Naive thymus-derived CD4-positive, alpha-beta T cell (primary cell): ENCODE measurements at regions not wholly inside any gene's neighbourhood (a gene's known extent, or its start where the extent isn't known, plus 50 kb on each side); places are given as distances from the start of the nearest gene placed in this dataset.

Experiments
- ATAC-seq: fragments of 150-1000 bp; cut with Tn5 transposase; 2 replicates; pipeline ENCODE4 v1.10.0; 2021; ENCODE audit warnings: mild to moderate bottlenecking, moderate library complexity
- CTCF ChIA-PET: fragments of 350-600 bp; sonication (Branson Sonifier 250); formaldehyde crosslinking; loops from one replicate; lab custom pipeline; 2021; ENCODE audit warnings: antibody characterized with exemption; lab: Charles Lee
- POLR2A ChIA-PET: fragments of 350-600 bp; sonication (Branson Sonifier 250); formaldehyde crosslinking; loops from one replicate; lab custom pipeline; 2021; ENCODE audit warnings: antibody characterized with exemption, inconsistent platforms; lab: Charles Lee
- DNase-seq, 9 donors: peaks; one replicate each; pipeline versions ENCODE4 v3.0.0 to v3.0.0-alpha.2; 2020 to 2022; ENCODE audit warnings: mixed read lengths in 1 of 9
- H3K27ac ChIP-seq: one replicate; pipeline ENCODE4 v1.7.0; 2013; ENCODE audit warnings: mild to moderate bottlenecking, low read depth, low read length, moderate library complexity
- H3K27me3 ChIP-seq, 2 donors: one replicate each; pipeline ENCODE4 v1.7.0; 2013; ENCODE audit warnings: low read length in 2 of 2, mild to moderate bottlenecking in 2 of 2, moderate library complexity in 2 of 2; ENCODE audit not compliant: control insufficient read depth in 2 of 2, insufficient read depth in 2 of 2
- H3K36me3 ChIP-seq, 3 experiments: 1 replicate in 2 of 3; 2 replicates in 1 of 3; pipeline ENCODE4 v1.7.0; 2013; ENCODE audit warnings: low read length in 3 of 3, mild to moderate bottlenecking in 3 of 3, moderate library complexity in 1 of 3; ENCODE audit not compliant: insufficient read depth in 3 of 3, control insufficient read depth in 2 of 3
- H3K4me1 ChIP-seq, 2 donors: one replicate each; pipeline ENCODE4 v1.7.0; 2013; ENCODE audit warnings: low read length in 2 of 2, mild to moderate bottlenecking in 2 of 2, moderate library complexity in 1 of 2; ENCODE audit not compliant: control insufficient read depth in 2 of 2, insufficient read depth in 2 of 2
- H3K4me3 ChIP-seq: 2 replicates; pipeline ENCODE4 v1.7.0; 2013; ENCODE audit warnings: mild to moderate bottlenecking, low read length
- H3K9me3 ChIP-seq, 3 experiments: 1 replicate in 2 of 3; 2 replicates in 1 of 3; pipeline ENCODE4 v1.7.0; 2013; ENCODE audit warnings: low read length in 3 of 3; ENCODE audit not compliant: control insufficient read depth in 2 of 3
- H3K27ac Mint-ChIP-seq, 9 donors: one replicate each; pipeline ENCODE4 v1.8.0; 2020 to 2022; ENCODE audit warnings: mixed read lengths in 9 of 9, mild to moderate bottlenecking in 8 of 9, moderate library complexity in 5 of 9, inconsistent platforms in 2 of 9
- H3K27me3 Mint-ChIP-seq, 5 donors: one replicate each; pipeline ENCODE4 v1.8.0; 2021 to 2022; ENCODE audit warnings: mixed read lengths in 5 of 5, mild to moderate bottlenecking in 1 of 5
- H3K36me3 Mint-ChIP-seq, 5 donors: one replicate each; pipeline ENCODE4 v1.8.0; 2020 to 2022; ENCODE audit warnings: mixed read lengths in 5 of 5, mild to moderate bottlenecking in 3 of 5, inconsistent platforms in 1 of 5
- H3K4me1 Mint-ChIP-seq, 7 donors: one replicate each; pipeline ENCODE4 v1.8.0; 2020 to 2022; ENCODE audit warnings: mixed read lengths in 7 of 7, mild to moderate bottlenecking in 3 of 7, inconsistent platforms in 1 of 7
- H3K4me3 Mint-ChIP-seq, 10 donors: one replicate each; pipeline ENCODE4 v1.8.0; 2020 to 2022; ENCODE audit warnings: mild to moderate bottlenecking in 10 of 10, mixed read lengths in 10 of 10, moderate library complexity in 6 of 10, inconsistent platforms in 2 of 10
- H3K9me3 Mint-ChIP-seq, 11 donors: one replicate each; pipeline ENCODE4 v1.8.0; 2020 to 2022; ENCODE audit warnings: mixed read lengths in 11 of 11, mild to moderate bottlenecking in 4 of 11, inconsistent platforms in 1 of 11, moderate library complexity in 1 of 11
- intact Hi-C, 2 donors: fragments of 100-400 bp; cut with micrococcal nuclease; formaldehyde crosslinking; loops; one replicate each; pipeline ENCODE4 v1.15.1; 2023

GRCh38 chr18:43543236-43543635, 265.9 kb upstream of the SYT4 start:
- H3K27me3 Mint-ChIP-seq = no peaks in the 10 kb centered on the region
- H3K4me1 Mint-ChIP-seq = no peaks in the 10 kb centered on the region
- Histone ChIP-seq H3K27ac (no peak overlapping the region), H3K4me1 (no peaks in the 10 kb centered on the region), H3K9me3 (no peaks in the 10 kb centered on the region), H3K4me3 (no peak overlapping the region), H3K27me3 (no peaks in the 10 kb centered on the region), H3K36me3 (no peaks in the 10 kb centered on the region)
- DNase-seq (no peak), ATAC-seq (no peak)
- H3K9me3 Mint-ChIP-seq = peaks cover 0 to 9% (median 5%) of the 10 kb centered on the region in 11 donors
- no peak overlapping the region for H3K4me3 Mint-ChIP-seq
- no peak overlapping the region for H3K27ac Mint-ChIP-seq
- CTCF ChIA-PET = no interaction called here
- POLR2A ChIA-PET = no interaction called here
- H3K36me3 Mint-ChIP-seq = no peaks in the 10 kb centered on the region
- intact Hi-C loops = no loop called here

DNA sequence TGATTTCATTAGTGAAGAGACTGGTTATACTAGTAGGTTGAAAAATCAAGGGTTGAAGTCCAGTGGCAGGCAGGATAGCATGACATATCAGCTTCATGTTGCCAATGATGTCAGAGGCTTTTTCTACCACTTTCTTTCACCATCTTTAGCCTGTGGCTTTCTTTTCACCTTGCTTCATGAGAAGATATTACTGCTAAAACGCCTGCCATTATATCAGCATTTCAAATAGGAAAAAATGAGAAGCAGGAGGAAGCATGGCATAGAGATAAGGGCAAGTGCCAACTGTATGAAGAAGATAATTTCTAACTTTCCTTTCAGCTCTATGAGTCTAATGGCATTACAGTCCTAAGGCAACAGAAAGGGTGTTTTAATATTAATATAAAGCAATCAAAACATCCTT, 270.2 kb upstream of the SYT4 start:
- no peaks in the 10 kb centered on the region for H3K4me1 ChIP-seq
- no peak overlapping the region for H3K27ac Mint-ChIP-seq
- no peaks in the 10 kb centered on the region for H3K36me3 ChIP-seq
- H3K27me3 ChIP-seq = no peaks in the 10 kb centered on the region
- POLR2A ChIA-PET = no interaction called here
- H3K36me3 Mint-ChIP-seq = no peaks in the 10 kb centered on the region
- H3K27me3 Mint-ChIP-seq = no peaks in the 10 kb centered on the region
- H3K4me1 Mint-ChIP-seq = no peaks in the 10 kb centered on the region
- H3K9me3 ChIP-seq = no peaks in the 10 kb centered on the region
- H3K27ac ChIP-seq = no peak overlapping the region
- intact Hi-C loops = no loop called here
- no peak overlapping the region for H3K4me3 ChIP-seq
- CTCF ChIA-PET = no interaction called here
- DNase-seq (no peak), ATAC-seq (no peak)
- H3K4me3 Mint-ChIP-seq = no peak overlapping the region
- H3K9me3 Mint-ChIP-seq = peaks cover 3 to 37% (median 13%) of the 10 kb centered on the region in 11 donors

DNA sequence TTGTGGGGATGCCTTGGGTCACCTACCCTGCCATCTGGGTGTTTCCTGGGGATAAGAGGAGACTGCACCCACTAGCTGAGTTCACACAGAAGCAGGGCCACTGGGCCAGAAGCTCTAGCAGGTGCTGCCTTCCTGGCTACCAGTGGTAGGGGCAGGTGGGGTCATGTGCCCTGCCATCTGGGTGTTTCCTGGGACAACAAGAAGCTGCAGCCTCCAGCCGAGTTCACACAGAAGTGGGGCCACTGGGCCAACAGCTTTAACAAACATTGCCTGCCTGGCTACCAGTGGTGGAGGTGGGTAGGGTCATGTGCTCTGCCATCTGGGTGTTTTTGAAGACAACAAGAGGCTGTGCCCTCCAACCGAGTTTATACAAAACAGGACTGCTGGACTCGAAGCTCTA, 282.2 kb upstream of the SYT4 start:
- Histone ChIP-seq H3K9me3 (no peaks in the 10 kb centered on the region), H3K4me1 (no peaks in the 10 kb centered on the region), H3K36me3 (no peaks in the 10 kb centered on the region), H3K27me3 (no peaks in the 10 kb centered on the region), H3K4me3 (no peak overlapping the region), H3K27ac (no peak overlapping the region)
- POLR2A ChIA-PET = no interaction called here
- CTCF ChIA-PET = no interaction called here
- H3K4me3 Mint-ChIP-seq = no peak overlapping the region
- intact Hi-C loops = no loop called here
- no peaks in the 10 kb centered on the region for H3K36me3 Mint-ChIP-seq
- ATAC-seq = no peak
- H3K9me3 Mint-ChIP-seq = peaks cover 2 to 11% (median 6%) of the 10 kb centered on the region in 11 donors
- no peak overlapping the region for H3K27ac Mint-ChIP-seq
- no peak for DNase-seq
- H3K4me1 Mint-ChIP-seq = no peaks in the 10 kb centered on the region
- H3K27me3 Mint-ChIP-seq = peaks cover 0 to 3% (median 0%) of the 10 kb centered on the region in 5 donors

DNA sequence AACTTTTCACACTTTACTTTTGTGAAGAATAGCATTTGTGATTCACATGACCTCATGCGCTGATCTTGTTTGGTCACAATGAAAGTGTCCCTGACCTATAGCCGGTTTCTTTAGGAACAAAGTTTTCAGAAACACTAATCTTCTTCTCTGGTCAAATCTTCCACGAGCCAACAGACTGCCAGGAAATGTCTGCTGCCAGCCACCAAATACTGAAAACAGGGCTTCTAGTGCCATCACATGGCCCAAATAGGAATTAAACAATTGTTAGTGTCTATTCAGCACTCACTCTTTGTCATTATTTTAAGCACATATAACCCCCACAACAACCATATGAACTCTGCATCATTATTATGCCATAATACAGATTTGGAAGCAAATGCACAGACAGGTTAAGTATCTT, 286.5 kb upstream of the SYT4 start:
- Mint-ChIP-seq H3K9me3 (peaks cover 0 to 14% (median 2%) of the 10 kb centered on the region in 11 donors), H3K4me3 (no peak overlapping the region), H3K36me3 (no peaks in the 10 kb centered on the region), H3K27ac (no peak overlapping the region), H3K4me1 (no peaks in the 10 kb centered on the region), H3K27me3 (peaks cover 0 to 3% (median 0%) of the 10 kb centered on the region in 5 donors)
- no peaks in the 10 kb centered on the region for H3K27me3 ChIP-seq
- H3K4me1 ChIP-seq = no peaks in the 10 kb centered on the region
- no peaks in the 10 kb centered on the region for H3K36me3 ChIP-seq
- POLR2A ChIA-PET = no interaction called here
- CTCF ChIA-PET = no interaction called here
- H3K9me3 ChIP-seq = no peaks in the 10 kb centered on the region
- no peak overlapping the region for H3K27ac ChIP-seq
- H3K4me3 ChIP-seq = no peak overlapping the region
- DNase-seq (no peak), ATAC-seq (no peak)
- intact Hi-C loops = no loop called here

GRCh38 chr18:43570593-43570992, 293.3 kb upstream of the SYT4 start:
- H3K4me3 Mint-ChIP-seq = no peak overlapping the region
- intact Hi-C loops = no loop called here

GRCh38 chr18:43571078-43571689, 293.9 kb upstream of the SYT4 start:
- Histone ChIP-seq H3K4me3 (no peak overlapping the region), H3K9me3 (no peaks in the 10 kb centered on the region), H3K27me3 (no peaks in the 10 kb centered on the region), H3K4me1 (no peaks in the 10 kb centered on the region), H3K27ac (no peak overlapping the region), H3K36me3 (no peaks in the 10 kb centered on the region)
- CTCF ChIA-PET = interaction anchor here (1.3 kb wide), 2 partner anchors 11 to 80 kb away, joined by 3 to 4 read pairs; no protein-coding TSS in a partner anchor
- Mint-ChIP-seq H3K36me3 (no peaks in the 10 kb centered on the region), H3K27ac (no peak overlapping the region), H3K4me1 (no peaks in the 10 kb centered on the region), H3K4me3 (no peak overlapping the region), H3K27me3 (no peaks in the 10 kb centered on the region), H3K9me3 (peaks cover 0 to 9% (median 0%) of the 10 kb centered on the region in 11 donors)
- POLR2A ChIA-PET = no interaction called here
- DNase-seq (no peak), ATAC-seq (no peak)
- intact Hi-C loops = no loop called here

More at GRCh38 chr18:43570593-43570992, 293.3 kb upstream of the SYT4 start:
- Mint-ChIP-seq H3K27me3 (no peaks in the 10 kb centered on the region), H3K36me3 (no peaks in the 10 kb centered on the region), H3K27ac (no peak overlapping the region), H3K4me1 (no peaks in the 10 kb centered on the region), H3K9me3 (peaks cover 0 to 9% (median 0%) of the 10 kb centered on the region in 11 donors)
- no peak for ATAC-seq
- no peaks in the 10 kb centered on the region for H3K9me3 ChIP-seq
- H3K27ac ChIP-seq = no peak overlapping the region
- H3K36me3 ChIP-seq = no peaks in the 10 kb centered on the region
- H3K4me3 ChIP-seq = no peak overlapping the region
- DNase-seq = no peak
- H3K27me3 ChIP-seq = no peaks in the 10 kb centered on the region
- ChIA-PET POLR2A (no interaction called here), CTCF (interaction anchor here (1.3 kb wide), 1 partner anchor 79 kb away, joined by 3 read pairs; no protein-coding TSS in a partner anchor)
- no peaks in the 10 kb centered on the region for H3K4me1 ChIP-seq

DNA sequence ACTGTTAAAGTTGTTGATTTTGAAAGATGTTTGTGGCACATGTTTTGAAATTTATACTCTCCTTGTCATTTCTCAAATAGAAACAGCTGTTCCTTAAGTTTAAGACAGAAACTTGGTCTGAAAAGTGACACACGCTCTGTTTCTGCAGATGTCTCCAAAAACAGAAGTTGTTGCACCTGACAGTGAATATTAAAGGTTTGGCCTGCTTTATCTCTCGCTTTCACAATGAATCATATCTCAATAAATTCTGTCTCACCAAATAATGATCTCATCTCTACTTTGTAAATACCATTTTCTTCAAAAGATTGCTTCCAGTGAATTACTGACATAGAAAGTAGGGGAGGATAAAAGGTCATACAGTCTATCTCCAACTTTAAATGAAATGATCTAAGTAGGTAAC, 294.9 kb upstream of the SYT4 start:
- H3K9me3 Mint-ChIP-seq = peaks cover 0 to 11% (median 0%) of the 10 kb centered on the region in 11 donors
- Histone ChIP-seq H3K36me3 (no peaks in the 10 kb centered on the region), H3K27me3 (no peaks in the 10 kb centered on the region), H3K9me3 (no peaks in the 10 kb centered on the region), H3K27ac (no peak overlapping the region), H3K4me1 (no peaks in the 10 kb centered on the region), H3K4me3 (no peak overlapping the region)
- no peak for DNase-seq
- ChIA-PET POLR2A (no interaction called here), CTCF (interaction anchor here (1.3 kb wide), 1 partner anchor 10 kb away, joined by 4 read pairs; no protein-coding TSS in a partner anchor)
- no peaks in the 10 kb centered on the region for H3K4me1 Mint-ChIP-seq
- H3K4me3 Mint-ChIP-seq = no peak overlapping the region
- ATAC-seq = no peak
- intact Hi-C loops = no loop called here
- H3K27me3 Mint-ChIP-seq = no peaks in the 10 kb centered on the region
- H3K36me3 Mint-ChIP-seq = no peaks in the 10 kb centered on the region
- H3K27ac Mint-ChIP-seq = no peak overlapping the region
